ENCODE measurements at regions not wholly inside any gene's neighbourhood (a gene's known extent, or its start where the extent isn't known, plus 50 kb on each side); places are given as distances from the start of the nearest gene placed in this dataset.

- Histone ChIP-seq H3K79me2 (ENCODE audit: control insufficient read depth in 1 of 2, insufficient read depth in 2 of 2, low read length in 2 of 2) (no peaks in the 10 kb centered on the region), H4K5ac (ENCODE audit: insufficient read length, low read depth, low read length) (no peak overlapping the region), H4K20me1 (replicated peaks in 1 of 2; ENCODE audit: control insufficient read depth in 1 of 2, insufficient read depth in 2 of 2, low read length in 2 of 2) (no peaks in the 10 kb centered on the region), H3K4me1 (replicated peaks in 1 of 4; ENCODE audit: control insufficient read depth in 3 of 4, insufficient read depth in 4 of 4, low read length in 3 of 4) (no peaks in the 10 kb centered on the region), H3K4me3 (ENCODE audit: extremely low read depth in 1 of 4, insufficient read depth in 2 of 4, low read depth in 3 of 4, low read length in 4 of 4) (no peak overlapping the region), H3K18ac (ENCODE audit: extremely low read depth, low read length) (no peak overlapping the region), H3K23me2 (ENCODE audit: low read depth, low read length) (no peaks in the 10 kb centered on the region; the same call in 1 of the 2 replicates), H3K9ac (replicated peaks in 1 of 4; ENCODE audit: extremely low read depth in 1 of 4, low read depth in 3 of 4, low read length in 3 of 4) (no peak overlapping the region), H4K91ac (replicated peaks; ENCODE audit: insufficient read length, low read length) (no peak overlapping the region), H3K4ac (replicated peaks; ENCODE audit: insufficient read length, low read depth, low read length) (no peak overlapping the region), H3K23ac (ENCODE audit: insufficient read length) (no peak overlapping the region), H2BK15ac (ENCODE audit: low read length) (no peak overlapping the region), H3K36me3 (ENCODE audit: control insufficient read depth in 2 of 4, insufficient read depth in 4 of 4, low read length in 3 of 4) (no peaks in the 10 kb centered on the region), H3K27me3 (replicated peaks in 1 of 4; ENCODE audit: control insufficient read depth in 3 of 4, extremely low read depth in 1 of 4, insufficient read depth in 3 of 4, low read length in 3 of 4) (no peaks in the 10 kb centered on the region), H3K79me1 (ENCODE audit: low read depth, low read length) (no peaks in the 10 kb centered on the region), H3K9me3 (ENCODE audit: insufficient read depth in 2 of 2, low read depth in 1 of 2, low read length in 1 of 2) (peaks cover 25 to 34% of the 10 kb centered on the region in 2 experiments), H3K27ac (ENCODE audit: low read depth, low read length) (no peak overlapping the region), H2AK5ac (ENCODE audit: low read depth, low read length) (no peak overlapping the region), H4K8ac (ENCODE audit: extremely low read depth, insufficient read depth, low read length) (no peak overlapping the region), H2BK12ac (ENCODE audit: low read depth, low read length) (no peak overlapping the region), H3K4me2 (ENCODE audit: insufficient read depth in 1 of 2, low read depth in 2 of 2, low read length in 2 of 2) (no peak overlapping the region), H2BK20ac (ENCODE audit: low read length) (no peak overlapping the region), H2BK120ac (replicated peaks; ENCODE audit: low read depth, low read length) (no peak overlapping the region), H3K14ac (ENCODE audit: insufficient read length) (no peak overlapping the region), H2AFZ (ENCODE audit: low read length) (no peak overlapping the region), H2BK5ac (ENCODE audit: low read depth, low read length) (no peak overlapping the region), H3K56ac (replicated peaks; ENCODE audit: insufficient read length, low read depth, low read length) (no peak overlapping the region)
- no peak for FAIRE-seq
- WGBS, 2 experiments (ENCODE audit: extremely low coverage in 1 of 2, insufficient coverage in 1 of 2, insufficient read length in 1 of 2, insufficient replicate concordance in 2 of 2, low coverage in 1 of 2, low lambda C conversion rate in 2 of 2, missing lambda C conversion rate in 1 of 2) = 89% methylated on average over 1 of the region's 1 CpG; no CpG with 5 or more reads in 1 of the 2 experiments
- POLR2A ChIA-PET (ENCODE audit: partially characterized antibody) = no interaction called here
- CTCF ChIA-PET (ENCODE audit: partially characterized antibody) = no interaction called here
- TF ChIP-seq JUN (IDR thresholded peaks at IDR 0.05; ENCODE audit: low read depth, low read length) = no peak
- no peak for TF ChIP-seq TEAD4 (IDR thresholded peaks at IDR 0.05; ENCODE audit: low read depth, low read length)
- TF ChIP-seq BRCA1 (IDR thresholded peaks at IDR 0.05; ENCODE audit: low read depth, low read length) = no peak
- TF ChIP-seq NRF1 (IDR thresholded peaks at IDR 0.05; ENCODE audit: low read depth, low read length) = no peak
- no peak for TF ChIP-seq TBP (IDR thresholded peaks at IDR 0.05; ENCODE audit: low read depth, low read length)
- TF ChIP-seq KDM1A (IDR thresholded peaks at IDR 0.05; ENCODE audit: borderline replicate concordance, low read length) = no peak
- no peak for TF ChIP-seq TAF7 (optimal IDR thresholded peaks at IDR 0.05; ENCODE audit: borderline replicate concordance, low read depth, low read length)
- TF ChIP-seq EP300 (IDR thresholded peaks at IDR 0.05; ENCODE audit: borderline replicate concordance in 1 of 2, low read depth in 2 of 2, low read length in 2 of 2) = no peak
- no peak for TF ChIP-seq TAF1 (IDR thresholded peaks at IDR 0.05; ENCODE audit: low read depth, low read length)
- no peak for TF ChIP-seq HDAC2 (IDR thresholded peaks at IDR 0.05; ENCODE audit: borderline replicate concordance in 1 of 2, low read depth in 2 of 2, low read length in 2 of 2)
- TF ChIP-seq CHD2 (IDR thresholded peaks at IDR 0.05; ENCODE audit: low read length) = no peak
- TF ChIP-seq CEBPB (IDR thresholded peaks at IDR 0.05; ENCODE audit: low read depth, low read length) = no peak
- no peak for TF ChIP-seq JUND (IDR thresholded peaks at IDR 0.05; ENCODE audit: low read length)
- no peak for TF ChIP-seq GABPA (IDR thresholded peaks at IDR 0.05; ENCODE audit: borderline replicate concordance, insufficient read depth, low read length)
- no peak for TF ChIP-seq KDM5A (IDR thresholded peaks at IDR 0.05; ENCODE audit: low read length)
- TF ChIP-seq POLR2A (IDR thresholded peaks at IDR 0.05; ENCODE audit: control extremely low read depth in 1 of 2, low read depth in 2 of 2, low read length in 2 of 2) = no peak
- DNase-seq (ENCODE audit: low read depth in 1 of 2, low spot score in 2 of 2) = no peak
These were observed 229.0 kb downstream of the TRIM36 start for GRCh38 chr5:114940709-114941108.

Measured in H1 (cell line).